ENCODE measurements at regions not wholly inside any gene's neighbourhood (a gene's known extent, or its start where the extent isn't known, plus 50 kb on each side); places are given as distances from the start of the nearest gene placed in this dataset.
"Not testable (repeated sequence)": the region's sequence is repeated elsewhere in the genome, so short reads cannot be mapped to it uniquely, and the experiment has no call there.

GRCh38 chr6:155629652-155630051 is 174.0 kb upstream of the NOX3 start:
- Histone ChIP-seq H3K36me3 (replicated peaks; ENCODE audit: low read depth, low read length) (no peaks in the 10 kb centered on the region), H4K20me1 (ENCODE audit: insufficient read depth, low read length) (no peaks in the 10 kb centered on the region), H3K4me3 (ENCODE audit: low read length) (no peak overlapping the region), H3K9me3 (ENCODE audit: insufficient read depth, low read length) (no peaks in the 10 kb centered on the region), H2AFZ (ENCODE audit: low read depth, low read length) (no peak overlapping the region), H3K27me3 (ENCODE audit: low read depth, low read length) (no peaks in the 10 kb centered on the region), H3K27ac (ENCODE audit: low read length) (no peak overlapping the region), H3K4me1 (ENCODE audit: low read length) (no peaks in the 10 kb centered on the region), H3K4me2 (ENCODE audit: low read length) (no peak overlapping the region), H3K79me2 (ENCODE audit: low read length) (no peaks in the 10 kb centered on the region), H3K9ac (ENCODE audit: low read length) (no peak overlapping the region)
- TF ChIP-seq EZH2phosphoT487 (IDR thresholded peaks at IDR 0.05; ENCODE audit: low read depth) (no peak), CTCF (IDR thresholded peaks at IDR 0.05; ENCODE audit: low read depth, low read length) (no peak)

GRCh38 chr6:155628306-155628705 is 172.7 kb upstream of the NOX3 start:
- Histone ChIP-seq H3K27me3 (ENCODE audit: low read depth, low read length) (no peaks in the 10 kb centered on the region), H3K79me2 (ENCODE audit: low read length) (no peaks in the 10 kb centered on the region), H3K4me1 (ENCODE audit: low read length) (no peaks in the 10 kb centered on the region), H2AFZ (ENCODE audit: low read depth, low read length) (no peak overlapping the region), H3K27ac (ENCODE audit: low read length) (no peak overlapping the region), H3K36me3 (replicated peaks; ENCODE audit: low read depth, low read length) (no peaks in the 10 kb centered on the region), H3K4me3 (ENCODE audit: low read length) (no peak overlapping the region), H3K9ac (ENCODE audit: low read length) (no peak overlapping the region), H3K9me3 (ENCODE audit: insufficient read depth, low read length) (no peaks in the 10 kb centered on the region), H4K20me1 (ENCODE audit: insufficient read depth, low read length) (no peaks in the 10 kb centered on the region), H3K4me2 (ENCODE audit: low read length) (no peak overlapping the region)
- TF ChIP-seq EZH2phosphoT487 (IDR thresholded peaks at IDR 0.05; ENCODE audit: low read depth) = no peak
- no peak for TF ChIP-seq CTCF (IDR thresholded peaks at IDR 0.05; ENCODE audit: low read depth, low read length)

- not testable (repeated sequence) for H4K20me1 ChIP-seq (ENCODE audit: insufficient read depth, low read length); H3K9me3 ChIP-seq (ENCODE audit: insufficient read depth, low read length); H3K79me2 ChIP-seq (ENCODE audit: low read length); H3K4me1 ChIP-seq (ENCODE audit: low read length); H2AFZ ChIP-seq (ENCODE audit: low read depth, low read length); H3K4me2 ChIP-seq (ENCODE audit: low read length); H3K4me3 ChIP-seq (ENCODE audit: low read length); H3K36me3 ChIP-seq (replicated peaks; ENCODE audit: low read depth, low read length); H3K27me3 ChIP-seq (ENCODE audit: low read depth, low read length); H3K9ac ChIP-seq (ENCODE audit: low read length); H3K27ac ChIP-seq (ENCODE audit: low read length)
Observed at GRCh38 chr6:155627722-155628212, 172.1 kb upstream of the NOX3 start.

- H3K9ac ChIP-seq (ENCODE audit: low read length) = no peak overlapping the region
- no peaks in the 10 kb centered on the region for H3K4me1 ChIP-seq (ENCODE audit: low read length)
- H4K20me1 ChIP-seq (ENCODE audit: insufficient read depth, low read length) = no peaks in the 10 kb centered on the region
- TF ChIP-seq EZH2phosphoT487 (IDR thresholded peaks at IDR 0.05; ENCODE audit: low read depth) = no peak
- no peak for TF ChIP-seq CTCF (IDR thresholded peaks at IDR 0.05; ENCODE audit: low read depth, low read length)
- H3K36me3 ChIP-seq (replicated peaks; ENCODE audit: low read depth, low read length) = no peaks in the 10 kb centered on the region
- no peaks in the 10 kb centered on the region for H3K27me3 ChIP-seq (ENCODE audit: low read depth, low read length)
- no peak overlapping the region for H3K4me3 ChIP-seq (ENCODE audit: low read length)
- no peak overlapping the region for H3K27ac ChIP-seq (ENCODE audit: low read length)
- H3K79me2 ChIP-seq (ENCODE audit: low read length) = no peaks in the 10 kb centered on the region
- H2AFZ ChIP-seq (ENCODE audit: low read depth, low read length) = no peak overlapping the region
- no peaks in the 10 kb centered on the region for H3K9me3 ChIP-seq (ENCODE audit: insufficient read depth, low read length)
- H3K4me2 ChIP-seq (ENCODE audit: low read length) = no peak overlapping the region
Observed at GRCh38 chr6:155623450-155624178, 168.0 kb upstream of the NOX3 start.
